Retinal pigment epithelial cell (primary cell): ENCODE measurements at regions not wholly inside any gene's neighbourhood (a gene's known extent, or its start where the extent isn't known, plus 50 kb on each side); places are given as distances from the start of the nearest gene placed in this dataset.

Source experiments
- DNase-seq: peaks from one replicate; pipeline ENCODE4 v3.0.0-alpha.2; 2010; ENCODE audit warnings: low read depth
- H3K4me3 ChIP-seq: 2 replicates; pipeline ENCODE4 v1.5.1; 2011; ENCODE audit warnings: mild to moderate bottlenecking, low read length, control low read depth, moderate library complexity
- CTCF ChIP-seq: conservative IDR thresholded peaks from 2 replicates; pipeline ENCODE4 v1.5.1; 2011; ENCODE audit warnings: low read depth, low read length, control low read depth, inconsistent platforms

- no peak overlapping the region for H3K4me3 ChIP-seq
- no peak for TF ChIP-seq CTCF
- DNase-seq: no peak
Observed at GRCh38 chr6:3631877-3632276, 119.6 kb downstream of the PXDC1 start.

- no peak for DNase-seq
- TF ChIP-seq CTCF: no peak
- H3K4me3 ChIP-seq: no peak overlapping the region
Observed at GRCh38 chr6:3631186-3631585, 120.3 kb downstream of the PXDC1 start.

- no peak for TF ChIP-seq CTCF
- no peak overlapping the region for H3K4me3 ChIP-seq
- no peak for DNase-seq
Observed at GRCh38 chr6:3630258-3630835, 121.2 kb downstream of the PXDC1 start.

GRCh38 chr6:3627956-3628835 is 123.3 kb downstream of the PXDC1 start:
- no peak for DNase-seq
- no peak overlapping the region for H3K4me3 ChIP-seq
- no peak for TF ChIP-seq CTCF

- DNase-seq: no peak
- H3K4me3 ChIP-seq: no peak overlapping the region
- no peak for TF ChIP-seq CTCF
Observed at GRCh38 chr6:3627501-3627900, 124.0 kb downstream of the PXDC1 start.

- no peak for TF ChIP-seq CTCF
- H3K4me3 ChIP-seq: no peak overlapping the region
Observed at GRCh38 chr6:3625980-3626563, 125.4 kb downstream of the PXDC1 start.

More at GRCh38 chr6:3625980-3626563, 125.4 kb downstream of the PXDC1 start:
- DNase-seq: no peak
